ENCODE measurements at regions not wholly inside any gene's neighbourhood (a gene's known extent, or its start where the extent isn't known, plus 50 kb on each side); places are given as distances from the start of the nearest gene placed in this dataset.

DNA sequence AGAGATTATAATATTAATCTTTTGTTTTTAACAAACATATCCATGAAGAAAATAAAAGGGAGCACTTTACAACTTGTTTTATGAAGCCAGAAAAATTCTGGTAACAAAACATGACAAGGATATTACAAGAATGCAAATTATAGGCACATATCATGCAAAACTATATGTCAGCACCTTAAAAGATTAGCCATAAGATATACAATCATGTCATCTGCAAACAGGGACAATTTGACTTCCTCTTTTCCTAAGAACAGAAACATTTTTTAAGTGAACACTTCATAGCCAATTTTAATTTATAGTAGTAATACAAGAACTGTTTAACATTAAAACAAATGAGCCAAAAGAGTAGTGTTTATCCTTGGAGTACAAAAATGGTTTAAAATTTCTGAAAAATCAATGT lies 916.5 kb upstream of the CNTN5 start:
- TF ChIP-seq, protein P1, sequence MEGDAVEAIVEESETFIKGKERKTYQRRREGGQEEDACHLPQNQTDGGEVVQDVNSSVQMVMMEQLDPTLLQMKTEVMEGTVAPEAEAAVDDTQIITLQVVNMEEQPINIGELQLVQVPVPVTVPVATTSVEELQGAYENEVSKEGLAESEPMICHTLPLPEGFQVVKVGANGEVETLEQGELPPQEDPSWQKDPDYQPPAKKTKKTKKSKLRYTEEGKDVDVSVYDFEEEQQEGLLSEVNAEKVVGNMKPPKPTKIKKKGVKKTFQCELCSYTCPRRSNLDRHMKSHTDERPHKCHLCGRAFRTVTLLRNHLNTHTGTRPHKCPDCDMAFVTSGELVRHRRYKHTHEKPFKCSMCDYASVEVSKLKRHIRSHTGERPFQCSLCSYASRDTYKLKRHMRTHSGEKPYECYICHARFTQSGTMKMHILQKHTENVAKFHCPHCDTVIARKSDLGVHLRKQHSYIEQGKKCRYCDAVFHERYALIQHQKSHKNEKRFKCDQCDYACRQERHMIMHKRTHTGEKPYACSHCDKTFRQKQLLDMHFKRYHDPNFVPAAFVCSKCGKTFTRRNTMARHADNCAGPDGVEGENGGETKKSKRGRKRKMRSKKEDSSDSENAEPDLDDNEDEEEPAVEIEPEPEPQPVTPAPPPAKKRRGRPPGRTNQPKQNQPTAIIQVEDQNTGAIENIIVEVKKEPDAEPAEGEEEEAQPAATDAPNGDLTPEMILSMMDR (conservative IDR thresholded peaks at IDR 0.05): no peak
- H3K27ac ChIP-seq: no peak overlapping the region

DNA sequence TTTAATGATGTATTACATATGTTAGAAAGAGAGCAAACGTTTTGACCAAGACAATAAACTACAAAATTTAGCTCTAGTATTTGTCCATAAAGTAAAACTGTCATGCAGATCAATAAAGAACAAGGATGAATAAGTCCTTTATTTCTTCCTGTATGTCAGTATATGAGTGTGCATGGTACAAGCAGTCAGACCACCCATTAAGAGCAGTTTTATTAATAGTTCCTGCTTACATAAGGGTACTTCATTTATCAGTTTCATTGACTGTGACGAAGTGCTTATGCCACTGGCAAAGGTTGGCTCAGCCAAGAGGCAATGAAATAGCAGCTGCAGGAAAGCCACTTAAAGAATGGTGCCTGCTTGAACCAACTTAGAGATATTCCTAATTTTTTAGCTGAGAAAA lies 913.0 kb upstream of the CNTN5 start:
- no peak overlapping the region for H3K27ac ChIP-seq
- TF ChIP-seq, protein P1 (conservative IDR thresholded peaks at IDR 0.05): no peak

DNA sequence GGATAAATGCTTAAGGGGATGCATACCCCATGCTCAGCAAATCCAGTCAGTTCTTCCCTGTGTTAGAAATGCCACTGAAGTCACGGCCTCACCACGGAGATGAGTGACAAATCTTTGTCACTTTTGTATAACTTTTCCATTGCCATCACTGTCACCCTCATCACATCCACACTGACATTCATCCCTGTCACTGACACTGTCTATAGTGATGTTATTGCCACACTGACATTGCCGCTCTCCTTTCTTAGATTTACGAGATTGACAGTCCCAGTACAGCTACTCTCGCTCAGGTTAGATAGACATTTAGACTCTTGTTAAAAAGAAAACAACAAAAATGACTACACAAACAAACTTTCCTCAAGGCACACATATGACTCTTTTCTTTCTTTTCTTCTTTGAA lies 910.7 kb upstream of the CNTN5 start:
- TF ChIP-seq, protein P1 (conservative IDR thresholded peaks at IDR 0.05): no peak
- no peak overlapping the region for H3K27ac ChIP-seq

GRCh38 chr11:98115873-98116272 lies 904.9 kb upstream of the CNTN5 start:
- no peak overlapping the region for H3K27ac ChIP-seq
- TF ChIP-seq, protein P1 (conservative IDR thresholded peaks at IDR 0.05): no peak

DNA sequence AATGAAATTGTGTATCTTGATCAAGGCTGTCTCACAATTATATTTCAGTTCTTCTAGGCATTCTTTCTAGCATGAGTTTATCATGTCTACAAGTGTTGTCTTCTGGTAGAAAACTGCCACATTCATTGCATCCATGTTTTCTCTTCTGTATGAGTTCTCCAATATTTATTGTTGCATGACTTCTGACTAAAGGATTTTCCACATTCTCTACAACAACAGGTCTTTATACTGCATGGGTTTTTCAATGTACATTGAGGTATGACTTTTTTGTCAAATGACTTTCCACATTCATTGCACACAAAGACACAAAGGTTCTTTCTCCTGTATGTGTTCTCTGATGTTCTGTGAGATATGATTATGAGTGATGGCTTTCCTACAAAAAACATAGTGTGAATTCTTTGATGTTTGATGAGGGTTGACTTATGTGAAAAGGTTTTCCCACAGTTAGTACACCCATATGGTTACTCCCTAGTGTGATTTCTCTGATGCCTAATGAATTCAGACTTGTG lies 890.6 kb upstream of the CNTN5 start:
- H3K27ac ChIP-seq: no peak overlapping the region
- TF ChIP-seq, protein P1 (conservative IDR thresholded peaks at IDR 0.05): no peak

- TF ChIP-seq, protein P1 (conservative IDR thresholded peaks at IDR 0.05): no peak
- no peak overlapping the region for H3K27ac ChIP-seq
Measured at GRCh38 chr11:98136357-98136756, 884.4 kb upstream of the CNTN5 start.

DNA sequence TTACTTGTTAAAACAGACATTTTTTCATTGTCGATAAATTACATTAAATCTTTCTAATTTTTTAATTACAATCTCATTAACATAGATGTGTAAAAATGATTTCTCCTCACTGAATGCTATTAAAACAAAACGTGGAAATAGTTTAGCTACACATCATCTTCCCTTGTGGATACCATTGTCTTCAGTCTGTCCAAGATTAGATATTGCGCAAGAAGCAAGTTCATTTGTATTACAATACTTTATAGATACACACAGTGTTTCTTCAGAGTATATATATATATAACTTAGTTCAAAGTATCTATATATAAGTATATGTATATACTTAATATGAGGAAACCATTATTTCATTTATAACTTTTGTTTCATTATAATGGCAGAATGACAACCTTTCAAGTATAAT lies 883.3 kb upstream of the CNTN5 start:
- no peak overlapping the region for H3K27ac ChIP-seq
- TF ChIP-seq, protein P1 (conservative IDR thresholded peaks at IDR 0.05): no peak
